ENCODE measurements at regions not wholly inside any gene's neighbourhood (a gene's known extent, or its start where the extent isn't known, plus 50 kb on each side); places are given as distances from the start of the nearest gene placed in this dataset.

DNA sequence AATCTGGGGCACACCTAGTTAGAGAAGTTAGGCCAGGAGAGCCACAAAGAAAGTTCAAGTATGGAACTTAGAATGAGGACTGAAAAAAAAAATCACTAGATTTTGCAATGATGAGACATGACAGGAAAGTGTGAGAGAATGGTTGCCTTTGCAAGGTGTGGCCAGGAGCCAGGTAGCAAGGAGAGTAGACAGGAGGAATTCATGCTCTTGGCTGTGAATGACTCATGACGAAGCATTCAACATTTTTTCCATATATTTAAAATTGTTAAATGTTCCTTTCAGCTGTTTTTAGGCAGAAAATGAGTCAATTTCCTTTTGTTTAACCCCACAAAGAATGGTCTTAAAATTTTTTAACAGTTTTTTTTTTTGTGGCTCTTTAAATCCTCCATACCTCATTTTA is 636.9 kb downstream of the PLCL1 start:
- Mint-ChIP-seq H3K36me3 (no peaks in the 10 kb centered on the region), H3K27me3 (ENCODE audit: low read depth) (no peaks in the 10 kb centered on the region), H3K27ac (no peak overlapping the region), H3K4me1 (0 out of 2 replicates have a peak, but pooled peaks cover 7% of the 10 kb centered on the region), H3K9me3 (no peaks in the 10 kb centered on the region), H3K4me3 (no peak overlapping the region)
- CTCF ChIA-PET = no interaction called here
- TF ChIP-seq, protein P1, sequence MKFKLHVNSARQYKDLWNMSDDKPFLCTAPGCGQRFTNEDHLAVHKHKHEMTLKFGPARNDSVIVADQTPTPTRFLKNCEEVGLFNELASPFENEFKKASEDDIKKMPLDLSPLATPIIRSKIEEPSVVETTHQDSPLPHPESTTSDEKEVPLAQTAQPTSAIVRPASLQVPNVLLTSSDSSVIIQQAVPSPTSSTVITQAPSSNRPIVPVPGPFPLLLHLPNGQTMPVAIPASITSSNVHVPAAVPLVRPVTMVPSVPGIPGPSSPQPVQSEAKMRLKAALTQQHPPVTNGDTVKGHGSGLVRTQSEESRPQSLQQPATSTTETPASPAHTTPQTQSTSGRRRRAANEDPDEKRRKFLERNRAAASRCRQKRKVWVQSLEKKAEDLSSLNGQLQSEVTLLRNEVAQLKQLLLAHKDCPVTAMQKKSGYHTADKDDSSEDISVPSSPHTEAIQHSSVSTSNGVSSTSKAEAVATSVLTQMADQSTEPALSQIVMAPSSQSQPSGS (CRISPR knock-in tag; IDR thresholded peaks at IDR 0.05; ENCODE audit: borderline replicate concordance, low read depth) = no peak
- TF ChIP-seq TEAD4 (CRISPR knock-in tag; IDR thresholded peaks at IDR 0.05) = no peak
- TF ChIP-seq, protein P2, sequence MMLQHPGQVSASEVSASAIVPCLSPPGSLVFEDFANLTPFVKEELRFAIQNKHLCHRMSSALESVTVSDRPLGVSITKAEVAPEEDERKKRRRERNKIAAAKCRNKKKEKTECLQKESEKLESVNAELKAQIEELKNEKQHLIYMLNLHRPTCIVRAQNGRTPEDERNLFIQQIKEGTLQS (CRISPR knock-in tag; conservative IDR thresholded peaks at IDR 0.05) = no peak
- TF ChIP-seq, protein P3, sequence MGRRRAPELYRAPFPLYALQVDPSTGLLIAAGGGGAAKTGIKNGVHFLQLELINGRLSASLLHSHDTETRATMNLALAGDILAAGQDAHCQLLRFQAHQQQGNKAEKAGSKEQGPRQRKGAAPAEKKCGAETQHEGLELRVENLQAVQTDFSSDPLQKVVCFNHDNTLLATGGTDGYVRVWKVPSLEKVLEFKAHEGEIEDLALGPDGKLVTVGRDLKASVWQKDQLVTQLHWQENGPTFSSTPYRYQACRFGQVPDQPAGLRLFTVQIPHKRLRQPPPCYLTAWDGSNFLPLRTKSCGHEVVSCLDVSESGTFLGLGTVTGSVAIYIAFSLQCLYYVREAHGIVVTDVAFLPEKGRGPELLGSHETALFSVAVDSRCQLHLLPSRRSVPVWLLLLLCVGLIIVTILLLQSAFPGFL (CRISPR knock-in tag; IDR thresholded peaks at IDR 0.05; ENCODE audit: borderline replicate concordance) = no peak
- no peak for TF ChIP-seq SMAD3 (CRISPR knock-in tag; IDR thresholded peaks at IDR 0.05; ENCODE audit: borderline replicate concordance)
- TF ChIP-seq, protein P4, sequence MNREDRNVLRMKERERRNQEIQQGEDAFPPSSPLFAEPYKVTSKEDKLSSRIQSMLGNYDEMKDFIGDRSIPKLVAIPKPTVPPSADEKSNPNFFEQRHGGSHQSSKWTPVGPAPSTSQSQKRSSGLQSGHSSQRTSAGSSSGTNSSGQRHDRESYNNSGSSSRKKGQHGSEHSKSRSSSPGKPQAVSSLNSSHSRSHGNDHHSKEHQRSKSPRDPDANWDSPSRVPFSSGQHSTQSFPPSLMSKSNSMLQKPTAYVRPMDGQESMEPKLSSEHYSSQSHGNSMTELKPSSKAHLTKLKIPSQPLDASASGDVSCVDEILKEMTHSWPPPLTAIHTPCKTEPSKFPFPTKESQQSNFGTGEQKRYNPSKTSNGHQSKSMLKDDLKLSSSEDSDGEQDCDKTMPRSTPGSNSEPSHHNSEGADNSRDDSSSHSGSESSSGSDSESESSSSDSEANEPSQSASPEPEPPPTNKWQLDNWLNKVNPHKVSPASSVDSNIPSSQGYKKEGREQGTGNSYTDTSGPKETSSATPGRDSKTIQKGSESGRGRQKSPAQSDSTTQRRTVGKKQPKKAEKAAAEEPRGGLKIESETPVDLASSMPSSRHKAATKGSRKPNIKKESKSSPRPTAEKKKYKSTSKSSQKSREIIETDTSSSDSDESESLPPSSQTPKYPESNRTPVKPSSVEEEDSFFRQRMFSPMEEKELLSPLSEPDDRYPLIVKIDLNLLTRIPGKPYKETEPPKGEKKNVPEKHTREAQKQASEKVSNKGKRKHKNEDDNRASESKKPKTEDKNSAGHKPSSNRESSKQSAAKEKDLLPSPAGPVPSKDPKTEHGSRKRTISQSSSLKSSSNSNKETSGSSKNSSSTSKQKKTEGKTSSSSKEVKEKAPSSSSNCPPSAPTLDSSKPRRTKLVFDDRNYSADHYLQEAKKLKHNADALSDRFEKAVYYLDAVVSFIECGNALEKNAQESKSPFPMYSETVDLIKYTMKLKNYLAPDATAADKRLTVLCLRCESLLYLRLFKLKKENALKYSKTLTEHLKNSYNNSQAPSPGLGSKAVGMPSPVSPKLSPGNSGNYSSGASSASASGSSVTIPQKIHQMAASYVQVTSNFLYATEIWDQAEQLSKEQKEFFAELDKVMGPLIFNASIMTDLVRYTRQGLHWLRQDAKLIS (CRISPR knock-in tag; IDR thresholded peaks at IDR 0.05; ENCODE audit: borderline replicate concordance) = no peak
- TF ChIP-seq, protein P5, sequence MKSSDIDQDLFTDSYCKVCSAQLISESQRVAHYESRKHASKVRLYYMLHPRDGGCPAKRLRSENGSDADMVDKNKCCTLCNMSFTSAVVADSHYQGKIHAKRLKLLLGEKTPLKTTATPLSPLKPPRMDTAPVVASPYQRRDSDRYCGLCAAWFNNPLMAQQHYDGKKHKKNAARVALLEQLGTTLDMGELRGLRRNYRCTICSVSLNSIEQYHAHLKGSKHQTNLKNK (CRISPR knock-in tag; IDR thresholded peaks at IDR 0.05) = no peak
- no peak for TF ChIP-seq NFATC4 (CRISPR knock-in tag; IDR thresholded peaks at IDR 0.05)
- TF ChIP-seq ZNF219 (CRISPR knock-in tag; IDR thresholded peaks at IDR 0.05; ENCODE audit: borderline replicate concordance) = no peak
- no peak for TF ChIP-seq GABPB1 (CRISPR knock-in tag; IDR thresholded peaks at IDR 0.05)
- TF ChIP-seq NR3C1 (CRISPR knock-in tag; conservative IDR thresholded peaks at IDR 0.05; ENCODE audit: low read depth) = no peak
- TF ChIP-seq, protein P6, sequence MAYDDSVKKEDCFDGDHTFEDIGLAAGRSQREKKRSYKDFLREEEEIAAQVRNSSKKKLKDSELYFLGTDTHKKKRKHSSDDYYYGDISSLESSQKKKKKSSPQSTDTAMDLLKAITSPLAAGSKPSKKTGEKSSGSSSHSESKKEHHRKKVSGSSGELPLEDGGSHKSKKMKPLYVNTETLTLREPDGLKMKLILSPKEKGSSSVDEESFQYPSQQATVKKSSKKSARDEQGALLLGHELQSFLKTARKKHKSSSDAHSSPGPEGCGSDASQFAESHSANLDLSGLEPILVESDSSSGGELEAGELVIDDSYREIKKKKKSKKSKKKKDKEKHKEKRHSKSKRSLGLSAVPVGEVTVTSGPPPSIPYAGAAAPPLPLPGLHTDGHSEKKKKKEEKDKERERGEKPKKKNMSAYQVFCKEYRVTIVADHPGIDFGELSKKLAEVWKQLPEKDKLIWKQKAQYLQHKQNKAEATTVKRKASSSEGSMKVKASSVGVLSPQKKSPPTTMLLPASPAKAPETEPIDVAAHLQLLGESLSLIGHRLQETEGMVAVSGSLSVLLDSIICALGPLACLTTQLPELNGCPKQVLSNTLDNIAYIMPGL (CRISPR knock-in tag; IDR thresholded peaks at IDR 0.05) = no peak
- no peak for TF ChIP-seq ZNF416 (CRISPR knock-in tag; IDR thresholded peaks at IDR 0.05)
- TF ChIP-seq KAT7 (CRISPR knock-in tag; IDR thresholded peaks at IDR 0.05; ENCODE audit: borderline replicate concordance) = no peak
- POLR2A ChIA-PET = interaction anchor here (0.8 kb wide), 1 partner anchor 1045 kb away, joined by 3 read pairs; no protein-coding TSS in a partner anchor
- no peak for DNase-seq (ENCODE audit: low spot score)
- no peak for ATAC-seq

DNA sequence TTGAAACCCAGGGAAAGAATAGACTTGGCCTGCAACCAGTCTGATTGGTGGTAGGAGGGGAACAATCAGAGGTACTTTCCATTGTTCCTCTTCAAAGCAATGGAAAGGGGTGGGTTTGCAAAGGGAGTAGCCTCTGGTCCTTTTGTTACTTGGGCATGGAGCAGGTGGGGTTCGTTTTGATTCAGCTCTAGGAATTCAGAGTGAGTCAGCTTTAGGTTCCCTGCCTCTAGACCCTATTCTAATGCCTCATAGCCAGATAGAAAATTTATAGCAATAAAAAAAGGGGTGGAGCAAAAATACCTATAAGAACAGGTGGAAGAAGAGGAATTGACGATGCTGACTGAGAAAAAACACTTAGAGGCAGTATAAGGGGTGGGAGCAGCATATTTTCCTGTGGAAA is 636.4 kb downstream of the PLCL1 start:
- H3K4me1 Mint-ChIP-seq = 0 out of 2 replicates have a peak, but pooled peaks cover 7% of the 10 kb centered on the region
- ChIA-PET CTCF (no interaction called here), POLR2A (no interaction called here)
- DNase-seq (ENCODE audit: low spot score) (no peak), ATAC-seq (peak; percentile 65)
- H3K36me3 Mint-ChIP-seq = no peaks in the 10 kb centered on the region
- no peaks in the 10 kb centered on the region for H3K27me3 Mint-ChIP-seq (ENCODE audit: low read depth)
- H3K9me3 Mint-ChIP-seq = no peaks in the 10 kb centered on the region
- no peak for TF ChIP-seq GABPB1 (CRISPR knock-in tag; IDR thresholded peaks at IDR 0.05)
- H3K4me3 Mint-ChIP-seq = no peak overlapping the region
- H3K27ac Mint-ChIP-seq = no peak overlapping the region

All from WTC11 (cell line).